Muscle of leg (tissue), 3 donors: ENCODE measurements at regions not wholly inside any gene's neighbourhood (a gene's known extent, or its start where the extent isn't known, plus 50 kb on each side); places are given as distances from the start of the nearest gene placed in this dataset.

Experiments
- DNase-seq: peaks from one replicate; pipeline ENCODE4 v3.0.0; 2013
- H3K27ac ChIP-seq: one replicate; pipeline ENCODE4 v1.5.1; 2013; ENCODE audit warnings: mild to moderate bottlenecking, low read length, control low read depth
- H3K27me3 ChIP-seq: one replicate; pipeline ENCODE4 v1.6.1; 2013; ENCODE audit warnings: low read length; ENCODE audit not compliant: control insufficient read depth, insufficient read depth
- H3K36me3 ChIP-seq: one replicate; pipeline ENCODE4 v1.6.1; 2013; ENCODE audit warnings: low read length; ENCODE audit not compliant: control insufficient read depth, insufficient read depth
- H3K4me1 ChIP-seq: one replicate; pipeline ENCODE4 v1.6.1; 2013; ENCODE audit warnings: low read length; ENCODE audit not compliant: control insufficient read depth, insufficient read depth
- H3K4me3 ChIP-seq: one replicate; pipeline ENCODE4 v1.5.1; 2013; ENCODE audit warnings: low read length, control low read depth
- H3K9me3 ChIP-seq: replicated peaks from 2 replicates; pipeline ENCODE4 v1.6.1; 2013; ENCODE audit warnings: low read depth, low read length; ENCODE audit not compliant: control insufficient read depth
- WGBS: methylation state at CpG from one replicate; pipeline ENCODE4 v1.1.5; 2013; ENCODE audit warnings: missing lambda C conversion rate; ENCODE audit not compliant: insufficient coverage; 5-methylcytosine and 5-hydroxymethylcytosine counted together

GRCh38 chr2:19125901-19126680, 232.3 kb downstream of the OSR1 start:
- WGBS = no CpG with 5 or more reads among the region's 9 CpGs
- DNase-seq = no peak
- H3K27me3 ChIP-seq = no peaks in the 10 kb centered on the region

DNA sequence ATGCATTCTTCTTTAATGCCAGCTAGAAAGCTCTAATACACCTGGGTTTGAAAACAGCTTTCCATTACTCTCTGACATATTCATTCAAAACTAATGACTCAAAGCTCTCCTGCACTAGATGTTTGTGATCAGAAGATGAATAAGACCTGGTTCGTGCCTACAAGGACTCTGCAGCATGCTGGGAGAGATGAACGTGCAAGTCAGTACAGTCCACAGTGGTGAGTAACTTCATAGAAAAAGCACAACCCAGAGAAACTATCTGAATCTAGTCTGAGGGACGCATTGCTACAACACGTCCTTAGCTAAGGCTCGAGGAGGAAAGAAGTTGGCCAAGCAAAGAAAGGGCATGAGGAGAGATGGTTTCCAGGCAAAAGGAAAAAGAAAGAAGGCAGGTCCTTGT, 234.3 kb downstream of the OSR1 start:
- H3K9me3 ChIP-seq = no peaks in the 10 kb centered on the region
- H3K27ac ChIP-seq = no peak overlapping the region
- H3K4me1 ChIP-seq = no peaks in the 10 kb centered on the region
- no peak overlapping the region for H3K4me3 ChIP-seq
- H3K27me3 ChIP-seq = no peaks in the 10 kb centered on the region
- no peaks in the 10 kb centered on the region for H3K36me3 ChIP-seq
- WGBS = 80% methylated on average over 2 of the region's 5 CpGs
- no peak for DNase-seq

More at GRCh38 chr2:19125901-19126680, 232.3 kb downstream of the OSR1 start:
- Histone ChIP-seq H3K4me1 (no peaks in the 10 kb centered on the region), H3K36me3 (no peaks in the 10 kb centered on the region), H3K27ac (no peak overlapping the region), H3K9me3 (no peaks in the 10 kb centered on the region), H3K4me3 (no peak overlapping the region)

GRCh38 chr2:19123556-19123955, 234.9 kb downstream of the OSR1 start:
- no peaks in the 10 kb centered on the region for H3K36me3 ChIP-seq
- no peaks in the 10 kb centered on the region for H3K9me3 ChIP-seq
- H3K27me3 ChIP-seq = no peaks in the 10 kb centered on the region
- no peak overlapping the region for H3K27ac ChIP-seq
- DNase-seq = no peak
- WGBS = 74% methylated on average over 2 of the region's 2 CpGs
- no peak overlapping the region for H3K4me3 ChIP-seq
- no peaks in the 10 kb centered on the region for H3K4me1 ChIP-seq

GRCh38 chr2:19122220-19122619, 236.2 kb downstream of the OSR1 start:
- Histone ChIP-seq H3K27me3 (no peaks in the 10 kb centered on the region), H3K36me3 (no peaks in the 10 kb centered on the region), H3K27ac (no peak overlapping the region), H3K9me3 (no peaks in the 10 kb centered on the region), H3K4me3 (no peak overlapping the region), H3K4me1 (no peaks in the 10 kb centered on the region)
- DNase-seq = no peak
- no CpG with 5 or more reads among the region's 1 CpG for WGBS

DNA sequence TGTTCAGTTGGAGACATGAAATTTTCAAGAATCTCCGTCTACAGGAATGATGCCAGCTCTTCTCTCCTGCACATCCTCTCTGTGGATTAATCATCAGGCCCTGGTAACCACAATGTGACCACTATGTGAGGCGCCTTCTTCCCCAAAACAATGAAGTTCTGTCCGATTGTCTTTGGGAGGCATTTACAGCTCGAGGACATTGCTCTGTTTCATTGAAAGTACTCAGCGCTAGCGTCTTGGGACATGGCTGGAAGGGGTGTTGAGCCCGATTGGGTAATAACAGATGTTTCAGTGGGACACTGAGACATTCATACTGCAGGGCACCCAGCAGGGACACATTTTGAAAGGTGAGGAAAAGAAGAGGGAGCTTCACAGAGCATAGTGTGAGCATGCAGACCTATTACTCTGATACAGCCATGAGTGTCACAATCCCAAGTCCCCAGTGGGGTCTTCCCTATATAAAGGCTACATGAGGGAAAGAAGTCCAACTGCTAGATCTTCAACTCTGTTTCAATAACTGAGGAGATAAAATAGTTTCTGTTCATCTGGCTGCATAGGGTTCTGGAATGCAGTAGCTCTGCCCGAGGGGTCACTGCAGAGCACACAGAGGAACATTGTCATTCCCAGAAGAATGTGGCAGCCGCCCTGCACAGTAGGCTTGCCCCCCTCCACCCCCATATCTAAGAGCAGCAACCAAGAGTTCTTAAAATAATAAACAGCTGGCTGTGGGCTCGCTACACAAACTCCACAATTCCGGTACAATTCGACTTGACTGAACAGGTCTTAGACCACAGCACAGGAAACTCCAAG, 237.3 kb downstream of the OSR1 start:
- Histone ChIP-seq H3K27ac (no peak overlapping the region), H3K9me3 (no peaks in the 10 kb centered on the region)

DNA sequence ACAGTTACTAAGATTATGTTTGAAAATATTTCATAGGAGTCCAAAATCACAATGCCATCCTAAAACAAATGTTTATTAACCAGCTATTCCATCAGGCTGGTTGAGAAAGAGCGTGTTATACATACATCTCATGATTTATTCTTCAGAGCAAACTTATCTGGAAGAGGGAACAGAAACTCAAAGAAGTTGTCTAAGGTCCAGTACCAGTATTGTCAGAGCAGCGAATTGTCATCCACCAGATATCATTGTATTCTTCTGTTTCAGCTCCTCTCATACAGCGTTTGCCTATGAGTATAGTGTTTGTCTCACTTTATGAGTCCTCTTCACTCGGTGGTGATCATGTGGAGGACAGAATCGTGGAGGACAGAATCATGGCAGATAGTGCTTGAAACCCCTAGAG, 238.2 kb downstream of the OSR1 start:
- WGBS = no CpG with 5 or more reads among the region's 5 CpGs
- Histone ChIP-seq H3K27ac (no peak overlapping the region), H3K9me3 (no peaks in the 10 kb centered on the region), H3K27me3 (no peaks in the 10 kb centered on the region), H3K36me3 (no peaks in the 10 kb centered on the region), H3K4me1 (no peaks in the 10 kb centered on the region), H3K4me3 (no peak overlapping the region)
- DNase-seq = no peak

More for the DNA sequence above, 237.3 kb downstream of the OSR1 start:
- no peak overlapping the region for H3K4me3 ChIP-seq
- H3K36me3 ChIP-seq = no peaks in the 10 kb centered on the region
- no peak for DNase-seq
- H3K4me1 ChIP-seq = no peaks in the 10 kb centered on the region
- WGBS = 63% methylated on average over 8 of the region's 12 CpGs
- no peaks in the 10 kb centered on the region for H3K27me3 ChIP-seq

- no peak overlapping the region for H3K27ac ChIP-seq
- H3K4me3 ChIP-seq = no peak overlapping the region
- no peaks in the 10 kb centered on the region for H3K36me3 ChIP-seq
- WGBS = 87% methylated on average over 1 of the region's 3 CpGs
- H3K9me3 ChIP-seq = no peaks in the 10 kb centered on the region
- no peaks in the 10 kb centered on the region for H3K4me1 ChIP-seq
- H3K27me3 ChIP-seq = no peaks in the 10 kb centered on the region
- no peak for DNase-seq
These were observed 239.0 kb downstream of the OSR1 start for GRCh38 chr2:19119326-19120001.

- H3K4me3 ChIP-seq = no peak overlapping the region
- 71% methylated on average over 4 of the region's 4 CpGs for WGBS
- no peaks in the 10 kb centered on the region for H3K9me3 ChIP-seq
- no peaks in the 10 kb centered on the region for H3K27me3 ChIP-seq
- no peak for DNase-seq
- no peak overlapping the region for H3K27ac ChIP-seq
- H3K4me1 ChIP-seq = no peaks in the 10 kb centered on the region
- H3K36me3 ChIP-seq = no peaks in the 10 kb centered on the region
These were observed 241.5 kb downstream of the OSR1 start for GRCh38 chr2:19116918-19117317.

DNA sequence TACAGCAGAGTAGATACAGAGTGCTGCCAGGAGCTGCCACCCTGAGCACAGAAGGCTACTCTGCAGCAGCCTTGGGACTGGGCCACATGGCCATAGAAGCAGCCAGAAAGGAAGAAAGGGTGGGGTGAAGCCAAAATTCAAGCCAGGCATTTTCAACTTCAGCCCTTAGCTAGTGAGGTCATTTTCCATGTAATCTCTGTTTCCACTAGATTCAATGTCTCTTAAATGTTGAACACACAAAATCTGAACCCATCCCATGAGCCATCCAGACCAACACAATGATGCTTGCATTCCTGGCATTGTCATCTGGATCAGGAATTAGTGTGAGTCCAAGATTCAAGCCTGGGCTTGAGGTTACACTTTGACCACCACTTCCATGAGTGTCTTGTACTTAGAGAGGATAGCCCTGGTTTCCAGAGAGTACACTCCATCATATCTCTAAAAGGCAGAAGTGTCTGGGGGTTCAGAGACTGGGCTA, 243.6 kb downstream of the OSR1 start:
- no peak for DNase-seq

DNA sequence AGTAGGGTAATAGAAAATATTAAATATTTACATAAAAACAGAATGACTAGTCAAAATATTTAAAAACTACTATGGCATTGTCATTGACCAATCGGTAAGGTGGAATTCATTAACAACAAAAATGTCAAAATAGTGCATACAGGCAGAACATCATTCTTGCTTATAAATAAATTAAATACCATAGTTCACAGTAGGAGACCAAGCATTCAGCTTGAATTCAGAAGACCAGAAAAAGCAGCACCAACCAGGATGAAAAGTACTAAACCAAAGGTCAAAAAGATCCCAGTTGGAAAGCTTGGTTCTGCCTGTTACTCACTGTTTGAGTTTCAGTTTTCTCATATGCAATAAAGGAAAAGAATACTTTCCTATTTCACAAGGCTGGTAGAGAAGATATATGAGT, 244.3 kb downstream of the OSR1 start:
- Histone ChIP-seq H3K4me3 (no peak overlapping the region), H3K27ac (no peak overlapping the region), H3K9me3 (no peaks in the 10 kb centered on the region), H3K4me1 (no peaks in the 10 kb centered on the region), H3K27me3 (no peaks in the 10 kb centered on the region), H3K36me3 (no peaks in the 10 kb centered on the region)
- no CpG with 5 or more reads among the region's 1 CpG for WGBS
- DNase-seq = no peak

More for the DNA sequence above, 243.6 kb downstream of the OSR1 start:
- H3K27me3 ChIP-seq = no peaks in the 10 kb centered on the region
- no peak overlapping the region for H3K4me3 ChIP-seq
- H3K36me3 ChIP-seq = no peaks in the 10 kb centered on the region
- H3K27ac ChIP-seq = no peak overlapping the region
- no peaks in the 10 kb centered on the region for H3K9me3 ChIP-seq
- no peaks in the 10 kb centered on the region for H3K4me1 ChIP-seq
